DMS53 (cell line): ENCODE measurements at regions not wholly inside any gene's neighbourhood (a gene's known extent, or its start where the extent isn't known, plus 50 kb on each side); places are given as distances from the start of the nearest gene placed in this dataset.
"Not testable (repeated sequence)": the region's sequence is repeated elsewhere in the genome, so short reads cannot be mapped to it uniquely, and the experiment has no call there.

Source experiments
- DNase-seq: peaks from one replicate; lab custom pipeline; 2025; lab: John Stamatoyannopoulos, UW

DNA sequence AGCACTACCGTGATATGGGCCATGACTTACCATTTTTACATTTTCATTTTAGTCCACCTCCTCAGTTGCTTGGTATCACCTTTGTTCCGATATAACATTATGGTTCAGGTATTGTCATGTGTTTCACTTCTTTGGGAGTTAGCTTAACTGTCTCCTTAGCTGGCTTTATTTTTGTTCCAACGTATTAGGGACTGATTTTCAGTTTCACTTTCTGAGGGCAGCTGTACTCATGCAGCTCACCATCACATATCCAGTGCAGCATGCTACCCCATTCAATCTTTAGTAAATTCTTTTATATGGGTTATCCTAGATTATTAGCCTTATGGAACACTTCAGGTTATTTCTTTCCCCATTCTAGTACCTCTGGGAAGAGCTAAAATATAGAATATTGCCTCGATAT, 362.2 kb upstream of the IRAK1BP1 start:
- DNase-seq = no peak

DNA sequence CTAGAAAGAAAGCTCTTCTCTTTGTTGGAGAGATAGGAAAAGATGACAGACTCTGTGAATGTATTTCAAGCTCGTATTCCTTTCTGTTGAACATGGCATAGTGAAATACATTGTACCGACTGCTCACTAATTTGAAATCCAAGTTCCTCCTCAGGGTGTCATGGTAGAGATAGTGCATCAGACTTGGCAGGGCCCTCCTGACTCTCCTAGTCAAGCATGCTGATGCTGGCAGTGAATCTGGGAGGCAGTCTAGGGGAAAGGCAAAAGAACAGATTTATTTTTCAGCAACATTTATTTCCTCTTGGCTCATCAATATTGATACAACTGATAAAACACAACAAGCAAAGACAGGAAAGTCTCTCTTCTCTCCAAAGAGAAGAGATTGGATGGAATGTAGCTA, 356.3 kb upstream of the IRAK1BP1 start:
- no peak for DNase-seq

- peak; percentile 81 for DNase-seq
Observed at GRCh38 chr6:78513856-78514255, 353.5 kb upstream of the IRAK1BP1 start.

DNA sequence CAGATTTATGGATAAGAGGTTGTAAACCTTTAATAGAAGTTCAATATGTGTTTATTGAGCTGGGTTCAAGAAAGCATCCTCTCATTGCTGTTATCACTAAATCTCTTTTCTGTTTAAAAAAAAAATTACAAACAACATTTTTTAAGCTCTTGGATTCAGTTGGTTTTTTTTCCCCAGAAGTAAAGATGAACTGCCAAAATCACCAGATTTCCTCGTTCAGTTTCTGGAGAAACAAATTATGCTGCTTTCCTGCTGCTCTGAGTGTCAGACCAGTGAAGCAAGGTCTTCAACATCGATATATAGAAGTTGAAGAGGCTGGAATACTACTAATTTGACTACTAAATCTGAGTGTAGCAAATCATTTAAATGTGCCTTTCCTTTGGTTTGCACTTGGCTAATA, 352.1 kb upstream of the IRAK1BP1 start:
- no peak for DNase-seq

DNA sequence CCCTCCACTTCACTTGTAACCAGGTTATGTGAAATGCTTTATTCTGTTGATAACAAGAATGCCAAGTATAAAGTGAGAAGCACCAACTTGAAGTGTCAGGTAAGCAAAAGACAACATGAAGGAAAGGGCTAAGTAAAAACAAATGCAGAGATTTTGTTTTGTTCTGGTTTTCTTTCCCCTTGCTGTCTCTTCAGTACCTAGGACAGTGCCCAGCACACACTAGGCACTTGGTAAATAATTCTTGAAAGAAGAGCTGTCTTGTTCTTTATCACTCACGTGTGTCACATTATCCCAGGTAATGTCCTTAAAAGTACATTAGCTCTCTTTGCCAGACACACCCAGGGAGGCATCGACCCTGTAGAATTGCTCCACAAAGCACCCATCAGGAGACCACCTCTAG, 350.0 kb upstream of the IRAK1BP1 start:
- DNase-seq = no peak

DNA sequence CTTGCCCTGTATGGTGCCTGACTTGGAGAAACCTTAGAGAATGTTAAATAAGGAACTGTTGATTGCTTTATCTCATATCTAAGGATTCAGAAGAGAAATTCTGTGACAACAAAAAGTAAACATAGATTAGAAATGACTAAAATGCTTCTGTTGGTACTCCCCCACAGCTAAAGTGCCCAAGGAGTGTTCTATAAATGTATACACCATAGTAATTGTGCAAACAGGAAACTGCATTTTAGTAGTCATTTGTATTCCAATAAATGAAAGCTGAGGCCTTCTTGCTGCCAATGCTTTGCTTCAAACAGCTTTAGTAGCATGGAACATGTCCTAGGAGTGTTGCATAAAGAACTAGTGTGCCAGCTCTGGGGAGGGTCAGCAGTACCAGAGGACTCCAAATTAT, 343.7 kb upstream of the IRAK1BP1 start:
- DNase-seq = no peak

DNA sequence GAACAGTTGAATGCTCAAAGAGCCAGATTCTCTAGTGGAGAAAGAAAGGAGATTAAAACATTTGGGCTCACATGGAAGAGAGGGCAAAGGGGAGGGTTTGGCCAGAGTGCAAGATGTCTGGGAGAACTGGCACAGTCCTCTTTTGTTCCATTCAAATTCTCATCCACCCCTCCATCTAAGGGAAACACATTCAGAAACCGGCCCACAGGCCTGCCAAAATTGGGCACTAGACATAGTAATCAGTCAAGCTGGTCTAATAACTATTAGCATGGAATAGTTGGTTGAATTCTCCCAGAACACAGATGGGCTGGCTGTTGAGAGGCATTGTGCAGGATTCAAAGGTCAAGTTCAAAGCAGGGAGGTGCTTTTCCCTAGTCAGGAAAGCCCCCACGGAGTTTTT, 341.4 kb upstream of the IRAK1BP1 start:
- DNase-seq = no peak

DNA sequence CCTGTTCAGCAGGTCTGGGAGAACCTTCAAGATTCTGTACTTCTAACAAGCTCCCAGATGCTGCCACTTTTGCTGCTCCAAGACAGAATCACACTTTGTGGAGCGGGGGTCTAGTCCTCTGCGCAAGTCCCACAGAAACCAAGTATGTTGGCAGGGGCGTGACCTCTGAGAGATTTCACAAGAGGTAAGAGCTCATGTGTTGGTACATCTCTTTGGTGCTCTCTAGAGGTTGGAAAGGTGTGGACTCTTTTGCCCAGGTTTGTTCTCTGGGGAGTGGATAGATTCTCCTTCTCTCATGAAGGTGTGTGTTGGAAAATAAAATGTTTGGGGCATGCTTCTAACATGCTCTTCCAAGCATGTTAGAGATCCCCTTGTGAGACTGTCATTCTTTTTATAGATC, 340.9 kb upstream of the IRAK1BP1 start:
- DNase-seq = no peak

DNA sequence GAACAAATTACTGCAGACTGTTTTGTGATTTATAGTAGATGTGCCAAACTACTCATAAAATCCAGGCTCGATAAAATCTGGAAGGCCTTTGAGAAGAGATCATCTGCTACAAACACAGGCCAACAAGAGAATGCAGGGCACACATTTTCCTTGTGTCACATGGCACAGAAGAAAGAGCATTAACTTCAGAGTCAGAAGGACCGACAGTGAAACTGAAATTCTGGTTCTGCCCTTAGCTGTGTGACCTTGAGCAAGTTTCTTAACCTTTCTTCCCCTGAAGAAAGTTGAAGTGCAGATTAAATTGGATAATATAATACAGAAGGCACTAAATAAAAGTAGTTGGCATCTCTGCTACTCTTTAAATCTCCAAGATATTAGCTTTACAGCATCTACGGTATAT, 338.4 kb upstream of the IRAK1BP1 start:
- no peak for DNase-seq

DNA sequence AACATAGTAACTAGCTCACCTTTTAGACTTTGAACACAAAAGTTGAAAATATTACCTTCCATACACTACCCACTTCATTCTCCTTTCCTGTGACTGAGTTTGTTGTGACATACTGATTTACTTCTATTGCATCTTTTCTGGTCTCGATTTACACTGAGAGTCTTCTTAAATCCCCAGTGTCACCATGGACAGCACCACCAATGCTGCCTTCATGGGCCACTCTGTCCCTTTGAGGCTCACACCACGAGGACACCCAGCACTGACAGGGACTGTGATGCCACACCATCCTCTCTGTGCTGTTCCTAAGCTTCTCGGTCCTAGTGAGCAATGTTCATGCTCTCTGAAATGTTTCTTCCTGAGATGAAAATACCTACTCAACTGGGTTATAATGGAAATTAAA, 337.1 kb upstream of the IRAK1BP1 start:
- DNase-seq = no peak

- DNase-seq = no peak
Observed at GRCh38 chr6:78533426-78533825, 333.9 kb upstream of the IRAK1BP1 start.

DNA sequence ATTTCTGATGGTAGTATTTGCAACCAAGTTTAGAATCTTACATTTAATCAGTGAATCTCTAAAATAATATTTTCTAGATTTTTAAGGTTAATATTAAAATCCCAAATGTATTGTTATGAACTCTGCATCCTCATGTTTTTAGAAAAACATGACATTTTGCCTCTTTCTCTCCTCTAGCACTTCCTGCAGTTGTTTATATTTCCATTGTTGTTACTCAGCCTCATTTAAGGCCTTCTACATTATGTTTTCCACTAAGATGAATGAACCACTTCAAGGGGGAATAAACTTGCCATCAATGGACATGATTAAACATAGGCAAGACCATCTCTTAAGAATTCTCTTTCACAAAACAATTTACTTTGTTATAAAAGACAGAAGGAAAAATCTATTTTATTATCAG, 333.5 kb upstream of the IRAK1BP1 start:
- no peak for DNase-seq

GRCh38 chr6:78538002-78538401, 329.3 kb upstream of the IRAK1BP1 start:
- no peak for DNase-seq

DNA sequence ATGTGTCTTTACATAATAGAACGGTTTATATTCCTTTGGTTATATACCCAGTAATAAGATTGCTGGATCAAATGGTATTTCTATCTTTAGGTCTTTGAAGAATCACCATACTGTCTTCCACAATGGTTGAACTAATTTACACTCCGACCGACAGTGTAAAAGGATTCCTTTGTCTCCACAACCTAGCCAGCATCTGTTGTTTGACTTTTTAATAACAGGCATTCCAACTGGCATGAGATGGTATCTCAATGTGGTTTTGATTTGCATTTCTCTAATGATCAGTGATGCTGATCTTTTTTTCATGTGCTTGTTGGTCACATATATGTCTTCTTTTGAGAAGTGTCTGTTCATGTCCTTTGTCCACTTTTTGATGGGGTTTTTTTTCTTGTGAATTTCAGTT, 319.7 kb upstream of the IRAK1BP1 start:
- DNase-seq = not testable (repeated sequence)

DNA sequence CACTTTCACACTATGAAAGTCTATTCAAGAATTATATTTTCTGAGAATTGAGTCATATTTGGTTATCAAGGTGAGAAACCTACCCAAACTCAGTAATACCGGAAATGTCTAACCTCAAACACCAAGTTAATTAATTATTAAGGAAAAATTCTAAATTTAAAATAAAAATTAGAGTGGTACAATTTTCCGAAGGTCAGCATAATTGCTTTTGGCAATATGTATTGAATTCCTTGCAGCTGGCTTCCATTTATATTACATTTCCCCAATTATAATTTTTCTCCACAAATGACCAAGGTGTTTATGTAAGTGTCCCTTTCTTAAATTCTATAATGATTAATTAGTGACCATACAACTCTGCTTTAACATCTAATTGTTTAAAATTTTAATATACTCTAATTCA, 316.0 kb upstream of the IRAK1BP1 start:
- DNase-seq = no peak

- no peak for DNase-seq
Observed at GRCh38 chr6:78552435-78552834, 314.9 kb upstream of the IRAK1BP1 start.

DNA sequence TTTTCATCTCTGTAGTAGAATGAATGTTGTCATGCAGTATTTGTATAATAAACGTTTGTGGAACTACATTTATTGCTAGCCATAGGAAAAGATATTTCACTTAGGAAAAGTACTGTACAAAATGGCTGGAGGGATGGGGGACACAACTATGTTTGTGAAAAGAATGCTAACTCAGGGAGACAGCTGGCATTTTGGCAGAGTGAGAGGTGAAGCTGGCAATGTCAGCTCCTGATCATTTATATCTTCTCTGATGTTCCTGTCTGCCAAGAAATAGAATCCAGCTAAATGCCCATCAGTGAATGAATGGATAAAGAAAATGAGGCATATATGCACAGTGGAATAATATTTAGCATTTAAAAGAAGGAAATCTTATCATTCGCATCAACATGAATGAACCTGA, 313.0 kb upstream of the IRAK1BP1 start:
- no peak for DNase-seq

DNA sequence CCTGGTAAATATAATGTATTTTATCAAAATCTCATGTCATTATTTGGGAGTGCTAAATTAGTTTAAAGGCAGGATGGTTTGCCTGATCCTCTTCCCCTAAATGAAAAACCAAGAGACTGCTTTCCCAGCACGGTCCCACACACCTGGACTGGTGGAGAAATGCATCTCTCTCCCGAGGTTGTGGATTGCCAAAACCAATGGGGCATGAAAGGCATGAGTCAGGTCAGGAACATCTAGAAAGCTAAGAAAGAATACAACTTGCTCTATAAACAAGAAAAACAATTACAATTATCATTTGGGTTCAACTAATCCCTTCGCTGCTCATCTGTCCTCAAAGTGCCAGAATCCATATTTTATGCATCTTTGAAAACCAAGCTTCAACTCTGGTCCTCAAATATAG, 308.3 kb upstream of the IRAK1BP1 start:
- DNase-seq = no peak

- DNase-seq = no peak
Observed at GRCh38 chr6:78561015-78561414, 306.3 kb upstream of the IRAK1BP1 start.

DNA sequence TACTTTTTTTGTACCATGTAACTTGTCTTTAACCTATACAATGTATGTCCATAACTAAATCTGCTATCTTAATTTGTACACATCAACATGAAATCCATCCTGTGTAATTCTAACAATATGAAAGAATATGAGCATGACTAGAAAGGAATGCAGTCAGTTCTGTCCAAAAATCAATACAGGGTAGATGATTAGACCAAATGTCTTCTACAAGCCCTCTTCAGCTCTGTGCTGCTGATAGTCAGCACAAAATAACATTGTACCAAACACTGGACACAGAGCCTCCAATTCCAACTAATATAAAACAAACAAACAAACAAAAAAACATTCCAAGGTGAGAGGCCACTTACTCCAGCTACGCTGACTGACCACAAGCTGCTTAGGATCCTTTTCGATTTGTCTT, 301.4 kb upstream of the IRAK1BP1 start:
- DNase-seq = no peak

GRCh38 chr6:78570044-78570443, 297.3 kb upstream of the IRAK1BP1 start:
- DNase-seq = no peak

- DNase-seq = no peak
Observed at GRCh38 chr6:78577585-78577984, 289.8 kb upstream of the IRAK1BP1 start.

DNA sequence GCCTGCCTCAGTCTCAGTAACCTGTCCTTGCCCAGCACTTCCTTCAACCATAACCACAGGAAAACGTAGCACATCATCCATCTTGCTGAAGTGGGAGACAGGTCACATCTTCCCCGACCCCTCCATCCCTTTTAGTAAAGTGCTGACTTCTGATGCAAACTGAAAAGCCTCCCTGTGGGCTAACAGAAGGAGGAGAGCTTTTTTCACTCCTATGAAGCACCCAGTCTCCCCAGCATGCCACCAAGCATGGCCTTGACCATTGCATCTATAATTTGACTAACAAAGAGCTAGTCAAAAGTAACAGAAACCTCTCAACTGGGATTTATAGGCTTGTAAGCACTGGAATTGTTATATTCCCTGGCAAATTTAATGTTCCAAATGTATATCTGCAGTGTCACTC, 288.9 kb upstream of the IRAK1BP1 start:
- DNase-seq = no peak

DNA sequence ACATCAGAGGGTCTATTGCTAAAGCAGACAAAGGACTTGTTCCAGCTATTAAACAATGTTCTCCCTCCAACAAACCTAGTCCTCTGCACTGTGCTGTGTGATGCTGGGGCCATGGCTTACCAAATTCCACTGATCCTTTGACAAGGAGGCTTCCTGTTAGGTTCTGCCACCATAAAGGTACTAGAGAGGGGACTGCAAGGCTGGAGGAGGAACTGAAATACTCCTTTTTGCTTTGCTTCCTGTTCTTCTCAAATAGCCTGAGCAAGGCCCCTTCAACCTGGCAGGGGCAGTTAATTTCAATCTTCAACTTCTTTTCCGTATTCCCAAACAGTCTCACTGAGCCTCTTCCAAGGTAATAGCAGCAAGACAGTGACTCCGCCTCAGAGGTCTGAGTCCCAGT, 286.4 kb upstream of the IRAK1BP1 start:
- no peak for DNase-seq

DNA sequence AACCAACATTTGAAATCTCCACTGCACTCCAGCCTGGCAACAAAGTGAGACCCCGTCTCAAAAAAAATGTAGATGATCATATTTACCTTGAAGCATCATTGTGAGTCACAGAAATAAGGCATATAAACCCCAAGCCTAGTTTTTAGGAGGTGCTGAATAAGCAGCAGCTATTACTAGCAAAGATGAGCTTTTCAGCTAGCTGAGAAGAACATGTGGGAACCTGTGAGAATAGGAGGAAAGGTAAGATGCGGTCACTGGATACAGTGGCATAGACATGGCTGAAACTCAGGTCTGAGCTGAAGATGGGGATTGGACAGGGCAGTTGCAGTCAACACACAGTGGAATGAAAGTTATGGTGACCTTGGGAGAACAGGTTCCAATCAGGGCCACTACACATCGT, 284.3 kb upstream of the IRAK1BP1 start:
- no peak for DNase-seq
